GM23338 (cell line): ENCODE measurements at regions not wholly inside any gene's neighbourhood (a gene's known extent, or its start where the extent isn't known, plus 50 kb on each side); places are given as distances from the start of the nearest gene placed in this dataset.

Experiments
- ATAC-seq: fragments of 200-7000 bp; cut with Tn5 transposase; 3 replicates; pipeline ENCODE4 v1.9.1; 2020
- DNase-seq: peaks from one replicate; pipeline ENCODE4 v3.0.0-alpha.2; 2015; ENCODE audit warnings: low spot score
- H2AFZ ChIP-seq: fragments of 200-600 bp; sonication (generic); 2 replicates; pipeline ENCODE4 v1.8.0; 2016; ENCODE audit warnings: antibody characterized with exemption, mild to moderate bottlenecking, moderate library complexity
- H3F3A ChIP-seq: fragments of 200-600 bp; sonication (generic); replicated peaks from 2 replicates; pipeline ENCODE4 v1.8.0; 2017; ENCODE audit warnings: antibody characterized with exemption, mixed run types, low read depth
- H3K27ac ChIP-seq: fragments of 200-600 bp; sonication (generic); 2 replicates; pipeline ENCODE4 v1.6.1; 2016; ENCODE audit warnings: low read depth
- H3K27me3 ChIP-seq: fragments of 200-600 bp; sonication (generic); 2 replicates; pipeline ENCODE4 v1.8.0; 2016; ENCODE audit warnings: mild to moderate bottlenecking, mixed run types, moderate library complexity; ENCODE audit not compliant: insufficient read depth
- H3K36me3 ChIP-seq: fragments of 200-600 bp; sonication (generic); 2 replicates; pipeline ENCODE4 v1.8.0; 2016; ENCODE audit warnings: mild to moderate bottlenecking; ENCODE audit not compliant: insufficient read depth
- H3K4me1 ChIP-seq: fragments of 200-600 bp; sonication (generic); 2 replicates; pipeline ENCODE4 v1.8.0; 2016; ENCODE audit warnings: mild to moderate bottlenecking, moderate library complexity; ENCODE audit not compliant: insufficient read depth
- H3K4me2 ChIP-seq: fragments of 200-600 bp; sonication (generic); 2 replicates; pipeline ENCODE4 v1.7.1; 2017; ENCODE audit warnings: mixed run types
- H3K4me3 ChIP-seq: fragments of 200-600 bp; sonication (generic); 2 replicates; pipeline ENCODE4 v1.6.1; 2016; ENCODE audit warnings: mixed run types
- H3K79me2 ChIP-seq: fragments of 200-600 bp; sonication (generic); replicated peaks from 2 replicates; pipeline ENCODE4 v1.8.0; 2017; ENCODE audit warnings: mild to moderate bottlenecking; ENCODE audit not compliant: insufficient read depth
- H3K9me2 ChIP-seq: fragments of 200-600 bp; sonication (generic); 2 replicates; pipeline ENCODE4 v1.8.0; 2017; ENCODE audit not compliant: insufficient read depth
- H4K20me1 ChIP-seq: fragments of 200-600 bp; sonication (generic); replicated peaks from 2 replicates; pipeline ENCODE4 v1.8.0; 2017; ENCODE audit warnings: mild to moderate bottlenecking; ENCODE audit not compliant: insufficient read depth
- H3K27ac Mint-ChIP-seq: 2 replicates; pipeline ENCODE4 v1.8.0; 2020; ENCODE audit warnings: inconsistent platforms, mild to moderate bottlenecking, moderate library complexity, mixed read lengths
- H3K27me3 Mint-ChIP-seq: 3 replicates; pipeline ENCODE4 v1.8.0; 2022; ENCODE audit warnings: low read depth, mild to moderate bottlenecking, moderate library complexity, mixed read lengths, inconsistent platforms; ENCODE audit not compliant: insufficient read depth, poor library complexity
- H3K36me3 Mint-ChIP-seq: 3 replicates; pipeline ENCODE4 v1.8.0; 2021; ENCODE audit warnings: low read depth, mild to moderate bottlenecking, inconsistent platforms, moderate library complexity, mixed read lengths
- H3K4me1 Mint-ChIP-seq: 3 replicates; pipeline ENCODE4 v1.8.0; 2020; ENCODE audit warnings: mild to moderate bottlenecking, inconsistent platforms, mixed read lengths
- H3K4me3 Mint-ChIP-seq: 3 replicates; pipeline ENCODE4 v1.8.0; 2021; ENCODE audit warnings: moderate library complexity, mild to moderate bottlenecking, inconsistent platforms, mixed read lengths
- H3K9me3 Mint-ChIP-seq: 3 replicates; pipeline ENCODE4 v1.8.0; 2020; ENCODE audit warnings: moderate library complexity, mild to moderate bottlenecking, inconsistent platforms, mixed read lengths
- POLR2AphosphoS5 ChIP-seq: IDR thresholded peaks from 2 replicates; pipeline ENCODE4 v1.6.1; 2016; ENCODE audit warnings: antibody characterized with exemption, low read depth
- TF ChIP-seq, protein P1 (sequence below): fragments of 250-450 bp; sonication (Bioruptor Pico); IDR thresholded peaks from 2 replicates; pipeline ENCODE4 v1.5.0; 2020; ENCODE audit warnings: mild to moderate bottlenecking, moderate library complexity
- TF ChIP-seq, protein P2 (sequence below): IDR thresholded peaks from one replicate; pipeline ENCODE4 v1.6.1; 2018; ENCODE audit warnings: antibody characterized with exemption; ENCODE audit not compliant: unreplicated experiment
- TF ChIP-seq, protein P3 (sequence below): IDR thresholded peaks from 2 replicates; pipeline ENCODE4 v1.6.1; 2016; ENCODE audit warnings: antibody characterized with exemption

DNA sequence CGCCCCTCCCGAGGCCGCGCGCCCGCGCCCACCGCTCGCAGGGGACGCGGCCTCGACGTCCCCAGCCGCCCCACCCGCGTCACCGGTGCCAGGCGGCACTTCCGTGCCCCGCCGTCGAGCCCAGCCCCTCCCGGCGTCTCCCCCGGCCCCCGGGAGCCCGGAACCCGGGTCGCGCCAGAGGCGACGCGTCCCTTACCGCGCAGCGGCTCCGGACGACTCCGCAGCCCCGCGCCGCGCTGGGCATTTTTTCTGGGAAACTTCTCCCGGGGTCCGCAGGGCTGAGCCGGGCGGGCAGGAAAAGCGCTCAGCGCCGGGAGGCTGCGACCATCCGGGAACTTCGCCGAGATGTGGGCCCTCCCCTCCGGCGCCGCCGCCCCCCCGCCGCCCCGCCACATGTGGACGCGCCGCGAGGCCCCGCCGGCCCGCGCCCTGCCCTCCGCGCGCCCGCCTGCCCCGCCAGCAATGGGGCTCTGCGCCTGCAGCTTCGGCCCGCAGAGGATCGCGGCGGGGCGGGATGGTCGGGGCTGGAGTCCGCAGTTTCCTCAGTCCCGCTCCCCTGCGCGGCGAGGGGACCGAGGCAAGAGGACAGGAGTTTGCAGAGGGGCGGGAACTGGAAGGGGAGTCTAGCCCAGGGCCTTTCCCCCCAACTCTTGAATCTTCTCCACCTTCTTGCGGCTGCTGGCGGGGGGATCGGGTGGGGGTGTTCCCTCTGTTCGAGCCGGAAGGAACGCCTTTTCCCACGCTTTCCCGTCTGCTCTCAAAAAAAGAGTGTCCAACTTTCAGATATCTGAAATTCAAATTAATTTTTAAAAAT, 81.5 kb downstream of the CHRNA1 start:
- Histone ChIP-seq H3K4me1 (peaks cover 13% of the 10 kb centered on the region), H3F3A (0 out of 2 replicates have a peak, but pooled peaks cover 3% of the 10 kb centered on the region), H3K4me2 (peak overlapping the region; percentile 95), H4K20me1 (no peaks in the 10 kb centered on the region; the same call in 1 of the 2 replicates), H3K9me2 (no peaks in the 10 kb centered on the region), H3K27ac (no peak overlapping the region), H3K79me2 (no peaks in the 10 kb centered on the region), H3K36me3 (no peaks in the 10 kb centered on the region), H3K4me3 (peak overlapping the region; percentile 80), H2AFZ (peak overlapping the region; percentile 99), H3K27me3 (peaks cover 63% of the 10 kb centered on the region)
- DNase-seq = peak; percentile 82
- ATAC-seq = peak; percentile 63
- H3K4me3 Mint-ChIP-seq = peak overlapping the region; percentile 86
- TF ChIP-seq, protein P1, sequence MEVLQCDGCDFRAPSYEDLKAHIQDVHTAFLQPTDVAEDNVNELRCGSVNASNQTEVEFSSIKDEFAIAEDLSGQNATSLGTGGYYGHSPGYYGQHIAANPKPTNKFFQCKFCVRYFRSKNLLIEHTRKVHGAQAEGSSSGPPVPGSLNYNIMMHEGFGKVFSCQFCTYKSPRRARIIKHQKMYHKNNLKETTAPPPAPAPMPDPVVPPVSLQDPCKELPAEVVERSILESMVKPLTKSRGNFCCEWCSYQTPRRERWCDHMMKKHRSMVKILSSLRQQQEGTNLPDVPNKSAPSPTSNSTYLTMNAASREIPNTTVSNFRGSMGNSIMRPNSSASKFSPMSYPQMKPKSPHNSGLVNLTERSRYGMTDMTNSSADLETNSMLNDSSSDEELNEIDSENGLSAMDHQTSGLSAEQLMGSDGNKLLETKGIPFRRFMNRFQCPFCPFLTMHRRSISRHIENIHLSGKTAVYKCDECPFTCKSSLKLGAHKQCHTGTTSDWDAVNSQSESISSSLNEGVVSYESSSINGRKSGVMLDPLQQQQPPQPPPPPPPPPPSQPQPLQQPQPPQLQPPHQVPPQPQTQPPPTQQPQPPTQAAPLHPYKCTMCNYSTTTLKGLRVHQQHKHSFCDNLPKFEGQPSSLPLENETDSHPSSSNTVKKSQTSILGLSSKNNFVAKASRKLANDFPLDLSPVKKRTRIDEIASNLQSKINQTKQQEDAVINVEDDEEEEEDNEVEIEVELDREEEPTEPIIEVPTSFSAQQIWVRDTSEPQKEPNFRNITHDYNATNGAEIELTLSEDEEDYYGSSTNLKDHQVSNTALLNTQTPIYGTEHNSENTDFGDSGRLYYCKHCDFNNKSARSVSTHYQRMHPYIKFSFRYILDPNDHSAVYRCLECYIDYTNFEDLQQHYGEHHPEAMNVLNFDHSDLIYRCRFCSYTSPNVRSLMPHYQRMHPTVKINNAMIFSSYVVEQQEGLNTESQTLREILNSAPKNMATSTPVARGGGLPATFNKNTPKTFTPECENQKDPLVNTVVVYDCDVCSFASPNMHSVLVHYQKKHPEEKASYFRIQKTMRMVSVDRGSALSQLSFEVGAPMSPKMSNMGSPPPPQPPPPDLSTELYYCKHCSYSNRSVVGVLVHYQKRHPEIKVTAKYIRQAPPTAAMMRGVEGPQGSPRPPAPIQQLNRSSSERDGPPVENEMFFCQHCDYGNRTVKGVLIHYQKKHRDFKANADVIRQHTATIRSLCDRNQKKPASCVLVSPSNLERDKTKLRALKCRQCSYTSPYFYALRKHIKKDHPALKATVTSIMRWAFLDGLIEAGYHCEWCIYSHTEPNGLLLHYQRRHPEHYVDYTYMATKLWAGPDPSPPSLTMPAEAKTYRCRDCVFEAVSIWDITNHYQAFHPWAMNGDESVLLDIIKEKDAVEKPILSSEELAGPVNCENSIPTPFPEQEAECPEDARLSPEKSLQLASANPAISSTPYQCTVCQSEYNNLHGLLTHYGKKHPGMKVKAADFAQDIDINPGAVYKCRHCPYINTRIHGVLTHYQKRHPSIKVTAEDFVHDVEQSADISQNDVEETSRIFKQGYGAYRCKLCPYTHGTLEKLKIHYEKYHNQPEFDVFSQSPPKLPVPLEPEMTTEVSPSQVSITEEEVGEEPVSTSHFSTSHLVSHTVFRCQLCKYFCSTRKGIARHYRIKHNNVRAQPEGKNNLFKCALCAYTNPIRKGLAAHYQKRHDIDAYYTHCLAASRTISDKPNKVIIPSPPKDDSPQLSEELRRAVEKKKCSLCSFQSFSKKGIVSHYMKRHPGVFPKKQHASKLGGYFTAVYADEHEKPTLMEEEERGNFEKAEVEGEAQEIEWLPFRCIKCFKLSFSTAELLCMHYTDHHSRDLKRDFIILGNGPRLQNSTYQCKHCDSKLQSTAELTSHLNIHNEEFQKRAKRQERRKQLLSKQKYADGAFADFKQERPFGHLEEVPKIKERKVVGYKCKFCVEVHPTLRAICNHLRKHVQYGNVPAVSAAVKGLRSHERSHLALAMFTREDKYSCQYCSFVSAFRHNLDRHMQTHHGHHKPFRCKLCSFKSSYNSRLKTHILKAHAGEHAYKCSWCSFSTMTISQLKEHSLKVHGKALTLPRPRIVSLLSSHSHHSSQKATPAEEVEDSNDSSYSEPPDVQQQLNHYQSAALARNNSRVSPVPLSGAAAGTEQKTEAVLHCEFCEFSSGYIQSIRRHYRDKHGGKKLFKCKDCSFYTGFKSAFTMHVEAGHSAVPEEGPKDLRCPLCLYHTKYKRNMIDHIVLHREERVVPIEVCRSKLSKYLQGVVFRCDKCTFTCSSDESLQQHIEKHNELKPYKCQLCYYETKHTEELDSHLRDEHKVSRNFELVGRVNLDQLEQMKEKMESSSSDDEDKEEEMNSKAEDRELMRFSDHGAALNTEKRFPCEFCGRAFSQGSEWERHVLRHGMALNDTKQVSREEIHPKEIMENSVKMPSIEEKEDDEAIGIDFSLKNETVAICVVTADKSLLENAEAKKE = no peak
- TF ChIP-seq, protein P2, sequence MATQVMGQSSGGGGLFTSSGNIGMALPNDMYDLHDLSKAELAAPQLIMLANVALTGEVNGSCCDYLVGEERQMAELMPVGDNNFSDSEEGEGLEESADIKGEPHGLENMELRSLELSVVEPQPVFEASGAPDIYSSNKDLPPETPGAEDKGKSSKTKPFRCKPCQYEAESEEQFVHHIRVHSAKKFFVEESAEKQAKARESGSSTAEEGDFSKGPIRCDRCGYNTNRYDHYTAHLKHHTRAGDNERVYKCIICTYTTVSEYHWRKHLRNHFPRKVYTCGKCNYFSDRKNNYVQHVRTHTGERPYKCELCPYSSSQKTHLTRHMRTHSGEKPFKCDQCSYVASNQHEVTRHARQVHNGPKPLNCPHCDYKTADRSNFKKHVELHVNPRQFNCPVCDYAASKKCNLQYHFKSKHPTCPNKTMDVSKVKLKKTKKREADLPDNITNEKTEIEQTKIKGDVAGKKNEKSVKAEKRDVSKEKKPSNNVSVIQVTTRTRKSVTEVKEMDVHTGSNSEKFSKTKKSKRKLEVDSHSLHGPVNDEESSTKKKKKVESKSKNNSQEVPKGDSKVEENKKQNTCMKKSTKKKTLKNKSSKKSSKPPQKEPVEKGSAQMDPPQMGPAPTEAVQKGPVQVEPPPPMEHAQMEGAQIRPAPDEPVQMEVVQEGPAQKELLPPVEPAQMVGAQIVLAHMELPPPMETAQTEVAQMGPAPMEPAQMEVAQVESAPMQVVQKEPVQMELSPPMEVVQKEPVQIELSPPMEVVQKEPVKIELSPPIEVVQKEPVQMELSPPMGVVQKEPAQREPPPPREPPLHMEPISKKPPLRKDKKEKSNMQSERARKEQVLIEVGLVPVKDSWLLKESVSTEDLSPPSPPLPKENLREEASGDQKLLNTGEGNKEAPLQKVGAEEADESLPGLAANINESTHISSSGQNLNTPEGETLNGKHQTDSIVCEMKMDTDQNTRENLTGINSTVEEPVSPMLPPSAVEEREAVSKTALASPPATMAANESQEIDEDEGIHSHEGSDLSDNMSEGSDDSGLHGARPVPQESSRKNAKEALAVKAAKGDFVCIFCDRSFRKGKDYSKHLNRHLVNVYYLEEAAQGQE = no peak
- peak; percentile 45; the same call in 1 of the 2 replicates for TF ChIP-seq POLR2AphosphoS5
- TF ChIP-seq, protein P3, sequence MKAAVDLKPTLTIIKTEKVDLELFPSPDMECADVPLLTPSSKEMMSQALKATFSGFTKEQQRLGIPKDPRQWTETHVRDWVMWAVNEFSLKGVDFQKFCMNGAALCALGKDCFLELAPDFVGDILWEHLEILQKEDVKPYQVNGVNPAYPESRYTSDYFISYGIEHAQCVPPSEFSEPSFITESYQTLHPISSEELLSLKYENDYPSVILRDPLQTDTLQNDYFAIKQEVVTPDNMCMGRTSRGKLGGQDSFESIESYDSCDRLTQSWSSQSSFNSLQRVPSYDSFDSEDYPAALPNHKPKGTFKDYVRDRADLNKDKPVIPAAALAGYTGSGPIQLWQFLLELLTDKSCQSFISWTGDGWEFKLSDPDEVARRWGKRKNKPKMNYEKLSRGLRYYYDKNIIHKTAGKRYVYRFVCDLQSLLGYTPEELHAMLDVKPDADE = no peak
- H3K4me1 Mint-ChIP-seq = peaks cover 20% of the 10 kb centered on the region
- H3K27ac Mint-ChIP-seq = no peak overlapping the region
- no peaks in the 10 kb centered on the region for H3K9me3 Mint-ChIP-seq
- peaks cover 34% of the 10 kb centered on the region for H3K27me3 Mint-ChIP-seq
- no peaks in the 10 kb centered on the region for H3K36me3 Mint-ChIP-seq
